PC-9 (cell line): ENCODE measurements at regions not wholly inside any gene's neighbourhood (a gene's known extent, or its start where the extent isn't known, plus 50 kb on each side); places are given as distances from the start of the nearest gene placed in this dataset.

ENCODE experiments used
- CTCF ChIP-seq: fragments of 200-600 bp; sonication (generic); conservative IDR thresholded peaks from 2 replicates; pipeline ENCODE4 v1.6.1; 2017; ENCODE audit warnings: mixed run types, antibody characterized with exemption, mild to moderate bottlenecking, moderate library complexity
- EZH2 ChIP-seq: fragments of 200-600 bp; sonication (generic); IDR thresholded peaks from 2 replicates; pipeline ENCODE4 v1.8.0; 2017; ENCODE audit warnings: antibody characterized with exemption, low read depth

DNA sequence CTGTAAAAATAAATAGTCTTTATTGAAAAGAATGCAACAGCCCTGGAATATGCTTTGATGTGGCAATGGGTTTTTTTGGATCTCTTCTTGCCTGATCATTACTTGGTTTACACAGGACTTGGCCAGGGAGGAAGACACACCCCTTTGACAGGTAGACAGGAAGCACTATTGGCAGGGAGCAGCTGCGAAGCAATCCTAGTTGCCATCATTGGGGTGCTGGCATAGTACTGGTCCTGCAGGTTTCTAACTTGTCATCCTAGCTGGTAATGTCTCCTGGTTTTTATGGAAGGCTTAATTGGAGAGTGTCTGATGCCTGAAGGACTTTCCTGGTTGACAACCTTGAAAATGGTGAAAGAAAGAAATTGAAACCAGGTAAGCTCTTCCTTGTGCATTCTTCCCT, 71.2 kb upstream of the CCN6 start:
- no peak for TF ChIP-seq CTCF
- no peak for TF ChIP-seq EZH2
